ENCODE measurements at regions not wholly inside any gene's neighbourhood (a gene's known extent, or its start where the extent isn't known, plus 50 kb on each side); places are given as distances from the start of the nearest gene placed in this dataset.

- TF ChIP-seq POU5F1 (IDR thresholded peaks at IDR 0.05; ENCODE audit: low read depth, low read length), result no peak
- TF ChIP-seq SIRT6 (IDR thresholded peaks at IDR 0.05; ENCODE audit: low read length), result no peak
- TF ChIP-seq CBX8 (IDR thresholded peaks at IDR 0.05; ENCODE audit: borderline replicate concordance, low read depth, low read length), result no peak
- no peak for TF ChIP-seq BACH1 (IDR thresholded peaks at IDR 0.05; ENCODE audit: low read length)
Measured at GRCh38 chr4:12889054-12889453, 595.1 kb downstream of the RAB28 start (continued).
